NCI-H2081 treated with DMSO at 0.1 percent for 48 hours (cell line): ENCODE measurements at regions not wholly inside any gene's neighbourhood (a gene's known extent, or its start where the extent isn't known, plus 50 kb on each side); places are given as distances from the start of the nearest gene placed in this dataset.

ENCODE experiments used
- DNase-seq: peaks from one replicate; lab custom pipeline; 2025; lab: John Stamatoyannopoulos, UW

DNA sequence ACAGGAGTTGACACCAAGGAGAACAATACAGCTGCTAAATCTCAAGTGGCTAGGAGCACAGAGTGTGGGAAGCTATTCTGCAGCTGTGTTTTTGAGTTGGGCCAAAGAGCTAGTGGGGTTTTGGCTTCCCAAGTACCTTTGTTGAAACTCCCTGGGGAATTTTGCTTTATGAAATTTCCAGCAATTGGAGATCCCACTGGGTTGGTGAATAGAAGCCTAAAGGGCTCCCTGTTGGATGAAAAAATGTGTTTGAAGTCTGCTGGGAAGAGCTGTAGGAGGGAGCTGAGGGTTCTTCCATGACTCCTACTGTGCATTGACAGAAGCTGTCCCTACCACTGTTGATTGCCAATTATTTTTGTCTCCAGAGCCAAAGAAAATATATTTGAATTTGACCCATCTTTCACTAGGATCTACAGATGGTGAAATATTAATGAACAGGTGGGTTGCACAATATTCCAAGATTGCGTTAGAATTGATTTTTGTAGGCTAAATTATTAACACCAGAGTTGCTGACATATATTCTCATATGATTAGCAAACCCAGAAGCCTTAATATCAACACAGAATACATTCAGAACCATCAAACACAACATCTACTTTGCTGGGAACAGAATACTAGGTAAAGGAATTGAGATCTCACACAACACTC, 95.4 kb upstream of the CYP1B1 start:
- no peak for DNase-seq

- DNase-seq, result no peak
Observed at GRCh38 chr2:38170733-38171132, 94.8 kb upstream of the CYP1B1 start.

- no peak for DNase-seq
Observed at GRCh38 chr2:38170067-38170466, 94.1 kb upstream of the CYP1B1 start.

DNA sequence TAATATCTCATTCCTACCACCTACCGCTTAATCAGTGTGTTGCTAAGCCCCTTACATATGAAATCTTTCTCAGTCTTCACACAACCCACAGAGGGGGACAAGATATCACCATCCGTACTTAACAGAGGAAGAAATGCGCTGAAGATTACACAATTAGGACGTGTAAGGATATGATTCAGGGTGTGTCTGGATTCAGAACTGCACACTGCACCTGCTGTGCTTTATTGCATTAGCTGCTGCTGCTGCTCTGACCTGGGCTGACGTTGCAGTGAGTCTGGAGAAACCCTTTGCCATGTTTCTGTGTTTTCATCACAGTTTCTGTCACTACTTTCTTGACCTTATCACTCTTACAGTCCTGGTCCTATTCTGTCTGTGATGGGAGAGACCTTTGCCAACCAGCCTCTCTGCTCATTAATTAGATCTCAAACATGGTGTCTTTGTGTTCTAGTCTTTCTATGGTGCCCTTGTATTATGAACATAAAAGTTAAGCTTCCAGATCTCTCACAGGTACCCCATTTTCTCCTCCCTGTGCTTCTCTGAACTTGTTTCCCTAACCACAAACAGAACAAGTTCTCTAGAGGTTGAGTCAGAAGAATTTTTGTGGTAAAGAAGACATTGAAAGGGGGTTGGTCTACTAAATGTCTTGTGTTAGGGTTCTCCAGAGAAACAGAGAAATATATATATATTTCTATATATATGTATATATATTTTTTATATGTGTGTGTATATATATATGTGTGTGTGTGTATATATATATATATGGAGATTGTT, 92.9 kb upstream of the CYP1B1 start:
- no peak for DNase-seq

- DNase-seq, result no peak
Observed at GRCh38 chr2:38167968-38168350, 92.0 kb upstream of the CYP1B1 start.

- no peak for DNase-seq
Observed at GRCh38 chr2:38165698-38166097, 89.7 kb upstream of the CYP1B1 start.

DNA sequence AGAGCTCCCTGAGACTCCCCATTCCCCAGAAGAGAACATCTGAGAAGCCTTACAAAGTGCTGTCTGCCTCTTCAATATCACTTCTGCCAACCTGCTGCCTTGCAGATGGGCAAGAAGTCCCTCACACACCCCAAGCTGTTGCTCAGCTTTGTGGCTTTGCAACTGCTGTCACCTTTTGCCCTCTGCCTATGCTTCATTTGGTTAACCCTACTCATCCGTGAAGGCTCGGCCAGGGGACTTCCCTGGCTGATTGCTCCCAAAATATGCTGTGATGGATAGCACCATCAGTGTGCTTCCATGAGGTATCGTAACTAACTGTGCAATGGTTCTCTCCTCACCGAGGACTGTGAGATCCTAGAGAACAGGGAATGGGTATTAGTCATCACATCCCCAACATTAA, 88.9 kb upstream of the CYP1B1 start:
- no peak for DNase-seq

- DNase-seq, result no peak
Observed at GRCh38 chr2:38163579-38163978, 87.6 kb upstream of the CYP1B1 start.

DNA sequence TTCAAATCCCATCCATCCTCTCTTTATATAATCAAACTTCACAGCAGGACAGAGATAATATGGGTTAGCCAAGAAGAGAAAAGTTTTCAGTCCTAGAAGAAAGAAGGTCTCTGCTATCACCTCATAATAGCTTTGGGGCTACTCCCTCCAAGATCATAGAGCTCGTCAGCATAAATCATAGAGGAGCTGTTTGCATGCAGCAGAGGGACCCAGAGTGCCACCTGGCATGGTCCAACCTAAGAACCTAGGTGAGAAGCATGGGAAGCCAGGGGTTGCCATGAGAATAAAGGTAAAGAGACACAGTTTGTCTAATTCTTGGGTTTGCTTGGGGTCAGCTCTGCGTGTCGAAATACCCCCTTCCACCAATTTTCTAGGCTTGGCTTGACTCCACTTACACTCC, 87.1 kb upstream of the CYP1B1 start:
- no peak for DNase-seq

DNA sequence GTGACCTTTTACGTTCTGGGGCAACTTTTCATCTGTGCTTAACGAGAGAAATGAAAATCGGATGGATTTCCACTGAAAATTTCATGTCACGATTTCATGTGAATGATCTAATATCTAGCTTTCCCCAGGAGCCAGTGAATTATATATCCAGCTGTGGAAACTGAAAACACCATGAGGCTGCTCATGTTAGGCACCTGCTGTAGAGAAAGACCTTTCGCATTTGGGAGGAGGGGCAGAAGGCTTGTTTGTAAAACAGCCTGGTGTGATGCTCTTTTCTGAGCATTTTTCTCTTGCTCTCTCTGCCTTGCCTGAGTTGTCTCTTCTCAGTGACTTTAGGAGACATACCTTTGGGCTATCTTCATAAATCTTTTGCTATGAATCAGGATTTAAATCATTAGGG, 84.6 kb upstream of the CYP1B1 start:
- no peak for DNase-seq

DNA sequence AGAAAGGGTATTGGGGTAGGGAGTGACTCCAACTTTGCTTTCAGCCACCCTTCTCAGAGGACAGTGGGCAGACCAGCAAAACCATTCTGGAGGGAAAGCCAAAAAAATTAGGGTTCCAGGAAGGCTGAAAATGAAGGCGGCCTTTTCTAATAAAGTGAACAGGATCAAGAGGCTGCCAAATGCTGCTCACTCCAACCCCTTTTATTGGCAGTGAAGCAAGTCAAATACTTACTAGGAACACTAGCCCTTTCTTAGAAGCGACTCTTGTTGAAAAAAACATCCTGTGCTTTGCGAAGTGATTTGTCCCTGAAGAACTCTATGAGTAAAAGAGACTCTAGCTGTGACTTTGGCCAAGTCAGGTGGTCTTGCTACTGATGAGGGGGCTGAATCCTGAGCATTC, 83.6 kb upstream of the CYP1B1 start:
- DNase-seq, result no peak

DNA sequence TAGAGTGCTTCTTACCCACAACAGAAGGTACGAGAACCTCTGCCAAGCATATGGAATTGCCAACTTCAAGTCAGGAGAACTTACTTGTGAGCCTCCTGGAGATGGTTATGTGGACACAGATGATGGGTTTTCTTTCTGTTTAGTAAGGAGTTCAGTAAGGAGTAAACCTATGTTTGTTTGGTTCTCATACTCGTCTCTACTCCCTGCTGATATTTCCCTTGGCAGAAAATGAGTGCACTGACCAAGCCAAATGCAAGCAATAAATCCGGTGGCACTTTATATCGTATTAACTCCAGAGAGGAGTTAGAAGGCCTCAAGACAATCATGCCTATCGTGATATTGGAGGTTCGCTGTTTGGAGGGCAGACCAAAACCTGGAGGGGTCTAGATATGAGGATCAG, 83.2 kb upstream of the CYP1B1 start:
- DNase-seq, result no peak

DNA sequence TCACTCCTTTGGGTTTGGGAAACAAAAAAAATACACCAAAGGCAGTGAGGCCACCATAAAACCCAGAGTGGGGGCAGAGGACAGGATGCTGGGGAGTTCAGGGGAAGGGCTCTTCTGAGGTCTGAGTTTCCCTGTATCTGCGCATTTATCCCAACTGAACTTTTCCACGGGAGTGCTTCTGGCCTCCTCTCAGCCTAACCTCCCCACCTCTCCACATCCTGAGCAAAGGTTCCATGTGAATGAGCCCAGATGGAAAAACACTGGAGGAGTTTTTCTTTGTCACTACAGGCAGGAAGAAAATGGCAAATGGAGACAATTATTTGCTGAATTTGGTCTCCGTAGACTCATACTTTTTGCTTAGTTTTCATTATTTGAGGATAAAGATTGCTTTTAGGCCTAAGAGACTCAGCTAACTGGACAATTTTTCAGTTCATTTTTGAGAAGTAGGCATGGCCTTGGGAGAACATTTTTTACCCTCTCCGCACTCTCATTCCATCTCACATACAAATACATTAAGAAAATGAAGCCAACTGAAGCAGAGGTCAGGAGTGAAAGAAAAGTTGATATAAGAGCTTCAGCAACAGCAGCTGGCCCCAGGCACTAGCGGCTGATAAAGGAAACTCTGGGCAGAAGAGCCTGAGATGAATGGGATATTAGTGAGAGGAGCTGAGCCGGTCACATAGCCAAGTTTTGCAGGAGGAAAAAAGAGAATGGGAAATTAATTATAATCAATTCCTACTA, 82.6 kb upstream of the CYP1B1 start:
- DNase-seq, result no peak

DNA sequence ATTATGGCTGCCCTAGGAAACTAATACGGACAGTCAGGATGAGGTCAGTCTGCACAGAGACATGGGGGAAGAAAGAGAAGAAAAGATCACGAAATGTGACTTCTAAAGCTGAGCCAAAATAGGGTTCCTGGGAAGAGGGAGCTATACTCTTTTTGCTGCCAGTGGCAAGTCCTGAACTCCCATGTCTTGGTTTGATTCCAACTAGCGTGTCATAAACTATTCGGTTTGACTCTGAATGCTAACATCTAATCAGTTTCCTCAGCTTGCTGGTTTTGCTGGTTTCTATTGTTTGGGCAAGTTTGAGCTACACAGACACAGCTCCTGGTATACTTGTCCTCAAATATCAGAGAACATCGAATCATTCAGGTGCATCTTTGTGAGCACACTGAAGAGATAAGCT, 80.5 kb upstream of the CYP1B1 start:
- no peak for DNase-seq

DNA sequence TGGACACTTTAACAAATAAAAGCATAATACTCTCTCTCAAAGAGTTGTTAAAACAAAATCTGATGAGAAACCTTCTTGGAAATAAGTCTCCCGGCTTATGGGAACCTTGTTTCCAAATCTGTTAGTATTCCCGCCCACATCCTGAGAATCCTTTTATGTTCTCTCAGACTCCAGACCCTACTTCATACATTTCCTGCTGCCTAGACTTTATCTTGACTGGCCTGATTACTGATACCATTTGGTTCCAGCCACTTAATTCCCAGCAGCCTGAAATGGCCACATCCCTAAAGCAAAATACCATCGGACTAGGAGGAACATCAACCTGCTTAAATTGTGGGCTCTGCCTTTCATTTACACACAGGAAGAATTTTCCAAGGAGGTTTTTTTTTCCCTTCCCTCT, 79.1 kb upstream of the CYP1B1 start:
- no peak for DNase-seq

GRCh38 chr2:38154395-38154794, 78.4 kb upstream of the CYP1B1 start:
- DNase-seq, result no peak

- no peak for DNase-seq
Observed at GRCh38 chr2:38153476-38154135, 77.7 kb upstream of the CYP1B1 start.

- no peak for DNase-seq
Observed at GRCh38 chr2:38152913-38153312, 77.0 kb upstream of the CYP1B1 start.

- no peak for DNase-seq
Observed at GRCh38 chr2:38152035-38152434, 76.1 kb upstream of the CYP1B1 start.

GRCh38 chr2:38149531-38149930, 73.6 kb upstream of the CYP1B1 start:
- DNase-seq, result no peak

GRCh38 chr2:38148501-38148900, 72.5 kb upstream of the CYP1B1 start:
- no peak for DNase-seq

DNA sequence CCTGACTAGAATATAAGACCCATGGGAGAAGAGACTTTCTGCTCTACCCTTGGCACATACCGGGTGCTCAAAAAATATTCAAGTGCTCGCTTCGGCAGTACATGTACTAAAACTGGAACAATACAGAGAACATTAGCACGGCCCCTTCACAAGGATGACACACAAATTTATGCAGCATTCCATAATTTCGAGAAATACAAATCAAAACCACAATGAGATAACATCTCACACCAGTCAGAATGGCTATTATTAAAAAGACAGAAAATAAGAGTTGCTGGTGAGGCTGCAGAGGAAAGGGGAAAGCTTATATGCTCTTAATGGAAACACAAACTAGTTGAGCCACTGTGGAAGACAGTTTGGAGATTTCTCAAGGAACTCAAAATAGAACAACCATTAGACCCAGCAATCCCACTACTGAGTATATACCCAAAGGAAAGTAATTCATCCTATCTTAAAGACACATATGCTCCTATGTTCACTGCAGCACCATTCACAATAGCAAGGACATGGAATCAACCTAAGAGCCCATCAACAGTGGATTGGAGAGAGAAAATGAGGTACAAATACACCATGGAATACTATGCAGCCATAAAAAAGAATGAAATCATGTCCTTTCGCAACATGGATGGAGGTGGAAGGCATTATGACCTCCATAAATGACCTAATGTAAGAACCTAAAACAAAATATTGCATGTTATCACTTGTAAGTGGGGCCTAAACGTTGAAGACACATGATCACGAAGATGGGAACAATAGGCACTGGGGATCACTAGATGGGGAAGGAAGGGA, 71.6 kb upstream of the CYP1B1 start:
- DNase-seq, result no peak
